ENCODE measurements at regions not wholly inside any gene's neighbourhood (a gene's known extent, or its start where the extent isn't known, plus 50 kb on each side); places are given as distances from the start of the nearest gene placed in this dataset.

DNA sequence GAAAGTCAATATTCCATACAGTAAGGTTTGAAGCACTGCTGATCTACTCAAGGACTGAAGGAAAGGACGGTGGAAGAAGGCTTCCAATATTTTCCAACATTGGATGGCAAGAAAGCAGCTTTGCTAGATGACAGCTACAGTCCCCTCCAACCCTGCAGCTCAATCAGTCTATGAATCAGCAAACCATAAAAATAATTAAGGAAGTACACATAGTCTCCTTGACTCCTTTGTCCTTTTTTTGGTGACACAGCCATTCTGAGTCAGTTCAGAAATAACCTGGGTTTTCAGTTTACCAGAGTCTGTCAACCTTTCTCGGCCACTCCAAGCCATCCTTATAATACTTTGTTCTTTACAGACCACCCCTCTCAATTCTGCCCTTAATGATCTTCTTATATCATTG is 232.5 kb downstream of the IBTK start:
- DNase-seq (ENCODE audit: low read depth) = peak; percentile 91

DNA sequence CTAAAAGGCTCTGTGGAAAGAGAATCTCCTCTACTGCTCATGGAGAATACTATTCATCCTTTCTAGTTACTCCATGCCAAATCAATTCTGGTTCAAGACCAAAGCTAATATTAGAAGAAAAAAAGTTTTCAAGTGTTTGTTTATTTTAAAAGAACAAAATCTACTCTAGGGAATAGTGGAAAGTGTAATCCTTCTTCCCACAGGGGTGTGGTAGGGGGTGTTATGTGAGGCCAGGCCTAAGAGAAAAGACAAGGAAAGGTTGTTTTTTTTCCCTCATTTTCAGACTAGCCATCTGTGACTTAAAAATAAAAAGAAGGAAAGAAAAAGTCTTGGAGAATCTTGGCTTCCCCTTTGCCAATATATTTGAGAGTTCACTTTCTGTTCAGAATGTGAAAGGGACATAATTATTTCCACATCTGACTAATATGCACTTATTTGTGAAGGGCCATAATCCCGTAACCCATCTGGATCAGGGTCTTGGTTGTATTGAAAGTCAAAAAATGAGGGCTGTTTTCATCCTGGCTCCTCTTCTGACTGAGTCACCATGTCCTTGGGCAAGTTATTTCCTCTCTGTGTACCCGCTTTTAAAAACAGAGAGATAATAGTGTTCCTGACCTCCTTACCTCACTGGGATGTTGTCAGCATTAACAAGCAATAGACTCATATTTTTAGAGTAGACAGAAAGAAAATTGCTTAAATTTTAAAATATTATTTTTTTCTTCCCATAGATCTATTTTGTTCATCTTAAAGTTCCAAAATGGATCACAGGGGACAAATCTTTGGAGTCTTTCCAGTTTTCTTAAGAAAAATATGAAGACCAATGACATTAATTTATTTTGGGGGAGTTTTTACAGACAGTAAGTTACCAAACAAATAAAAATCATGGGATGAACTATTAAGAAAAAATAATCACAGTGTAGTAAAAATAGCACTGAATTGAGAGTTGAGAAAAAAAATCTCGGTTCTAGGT is 233.7 kb downstream of the IBTK start:
- peak; percentile 93 for DNase-seq (ENCODE audit: low read depth)

DNA sequence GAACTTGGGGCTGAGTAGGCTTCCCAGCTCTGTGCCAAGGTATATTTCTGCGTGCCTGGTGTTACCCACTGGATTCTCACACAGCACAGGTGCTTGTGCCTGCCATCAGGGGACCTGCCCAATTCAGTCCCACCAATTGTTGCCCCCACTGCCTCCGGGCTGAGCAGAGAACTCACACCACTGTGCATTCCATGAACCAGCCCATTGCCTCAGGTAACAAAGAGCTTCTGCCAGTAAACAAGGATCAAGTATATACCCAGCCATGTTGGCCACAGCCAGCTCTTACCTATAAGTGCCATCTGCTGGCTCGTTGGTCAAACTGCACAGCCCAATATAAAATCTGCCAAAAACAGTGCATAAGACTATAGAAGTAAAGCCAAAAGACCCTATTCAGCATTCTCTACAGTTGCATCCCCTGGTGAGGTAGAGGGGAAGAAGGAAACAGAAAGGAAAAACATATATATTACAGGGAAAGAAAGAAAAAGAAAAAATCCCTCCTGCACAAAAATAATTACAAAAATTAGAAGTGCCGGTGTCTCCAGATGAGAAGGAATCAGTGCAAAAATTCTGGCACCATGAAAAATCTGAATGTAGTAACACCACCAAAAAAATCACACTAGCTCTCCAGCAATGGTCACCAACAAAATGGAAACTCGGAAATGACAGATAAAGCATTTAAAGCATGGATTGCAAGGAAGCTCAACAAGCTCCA is 241.4 kb downstream of the IBTK start:
- peak; percentile 72 for DNase-seq (ENCODE audit: low read depth)

DNA sequence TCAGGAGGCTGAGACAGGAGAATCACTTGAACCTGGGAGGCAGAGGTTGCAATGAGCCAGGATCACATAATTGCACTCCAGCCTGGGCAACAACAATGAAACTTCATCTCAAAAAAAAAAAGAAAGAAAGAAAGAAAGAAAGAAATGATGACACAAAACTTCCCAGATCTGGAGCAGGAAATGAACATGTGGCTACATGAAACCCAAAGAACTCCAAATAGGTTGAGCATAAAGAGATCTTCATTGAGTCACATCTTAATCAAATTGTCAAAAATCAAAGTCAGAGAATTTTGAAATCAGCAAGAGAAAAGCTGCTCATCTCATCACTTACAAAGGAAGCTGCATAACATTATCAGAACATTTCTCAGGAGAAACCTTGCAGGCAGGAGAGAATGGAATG is 247.0 kb downstream of the IBTK start:
- DNase-seq (ENCODE audit: low read depth) = no peak

DNA sequence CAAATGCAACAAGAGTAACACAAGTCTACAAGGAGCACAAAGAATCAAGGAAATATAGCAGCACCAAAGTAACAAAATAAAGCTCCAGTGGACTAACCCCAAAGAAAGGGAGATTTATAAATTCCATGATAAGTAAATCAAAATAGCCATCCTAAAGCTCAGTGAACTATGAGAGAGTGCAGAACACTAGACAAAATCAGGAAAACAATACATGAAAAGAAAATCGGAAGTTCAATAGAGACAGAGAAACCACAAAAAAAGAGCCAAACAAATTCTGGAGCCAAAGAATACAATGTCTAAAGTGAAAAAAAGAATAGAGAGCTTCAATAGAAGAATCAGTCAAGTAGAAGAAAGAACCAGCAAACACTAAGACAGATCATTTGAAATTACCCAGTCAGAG is 247.3 kb upstream of the TENT5A start:
- peak; percentile 66 for DNase-seq (ENCODE audit: low read depth)

DNA sequence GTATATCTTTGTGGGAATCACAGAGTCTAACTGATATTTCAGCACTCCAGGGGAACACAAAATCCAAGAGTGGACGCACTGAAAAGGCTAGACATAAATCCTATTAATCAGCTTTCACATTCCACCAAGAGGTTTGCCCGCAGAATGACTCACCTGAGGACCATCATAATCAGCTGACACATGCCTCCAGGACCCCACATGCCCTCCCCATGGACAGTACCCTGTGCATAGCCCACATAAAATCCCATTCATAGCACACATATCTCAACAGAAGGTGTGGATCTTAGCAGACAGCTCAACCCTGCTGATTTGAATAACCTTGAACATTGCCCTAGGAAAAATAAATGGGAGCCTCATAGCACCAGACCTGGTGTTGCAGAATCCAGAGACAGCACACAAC is 246.8 kb upstream of the TENT5A start:
- peak; percentile 95 for DNase-seq (ENCODE audit: low read depth)

DNA sequence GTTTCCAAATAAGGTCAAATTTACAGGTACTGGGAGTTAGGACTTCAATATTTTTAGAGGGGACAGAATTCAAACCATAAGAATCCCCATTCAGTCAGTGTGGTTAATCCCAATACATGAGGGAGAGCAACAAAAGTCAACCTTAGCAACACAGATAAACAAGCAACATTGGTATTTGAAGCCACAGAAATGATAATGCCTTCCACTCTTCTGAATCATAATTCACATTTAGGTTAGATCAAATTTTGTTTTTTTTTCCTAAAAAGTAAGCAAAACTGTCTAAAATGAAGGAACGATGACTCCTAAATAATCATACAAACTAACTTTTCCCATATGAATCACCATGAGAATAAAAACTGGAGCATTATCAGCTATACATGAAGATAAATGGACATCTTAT is 246.0 kb upstream of the TENT5A start:
- peak; percentile 89 for DNase-seq (ENCODE audit: low read depth)

DNA sequence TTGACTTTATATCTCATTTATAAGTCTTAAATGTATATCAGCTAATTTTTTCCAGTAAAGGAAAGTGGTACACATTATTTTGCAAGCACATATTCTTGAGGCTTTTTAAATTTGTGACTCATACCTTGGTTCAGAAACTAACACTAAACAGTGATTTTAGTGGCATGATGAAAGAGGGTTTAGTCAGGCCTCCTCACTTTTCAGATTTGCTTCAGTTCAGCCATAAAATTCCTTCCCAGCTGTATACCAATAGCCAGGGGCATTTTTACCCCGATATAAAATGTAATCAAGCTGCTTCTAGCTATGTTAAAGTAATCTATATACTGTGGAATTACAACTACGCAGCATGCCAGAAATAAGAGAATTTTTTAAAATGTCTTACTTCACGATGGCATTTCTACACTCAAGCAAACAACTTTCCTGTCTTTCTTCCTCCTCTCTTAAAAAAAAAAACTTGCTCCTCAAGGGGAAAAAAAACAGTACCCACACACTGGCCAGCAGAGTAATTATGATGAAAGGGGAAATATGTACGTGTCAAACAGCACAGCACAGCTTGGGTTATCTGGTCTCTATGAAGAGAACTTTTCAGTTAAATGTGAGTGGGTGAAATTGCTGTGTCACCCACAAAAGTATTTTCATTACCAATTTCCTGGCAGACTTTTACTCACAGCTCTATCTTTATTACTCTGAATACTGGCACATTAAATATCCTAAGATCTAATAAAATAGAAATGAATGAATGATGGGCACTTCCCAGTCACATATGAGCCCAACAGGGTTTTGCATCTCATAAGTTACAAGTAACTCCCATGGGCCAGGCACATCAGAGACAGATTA is 244.8 kb upstream of the TENT5A start:
- DNase-seq (ENCODE audit: low read depth) = peak; percentile 95

DNA sequence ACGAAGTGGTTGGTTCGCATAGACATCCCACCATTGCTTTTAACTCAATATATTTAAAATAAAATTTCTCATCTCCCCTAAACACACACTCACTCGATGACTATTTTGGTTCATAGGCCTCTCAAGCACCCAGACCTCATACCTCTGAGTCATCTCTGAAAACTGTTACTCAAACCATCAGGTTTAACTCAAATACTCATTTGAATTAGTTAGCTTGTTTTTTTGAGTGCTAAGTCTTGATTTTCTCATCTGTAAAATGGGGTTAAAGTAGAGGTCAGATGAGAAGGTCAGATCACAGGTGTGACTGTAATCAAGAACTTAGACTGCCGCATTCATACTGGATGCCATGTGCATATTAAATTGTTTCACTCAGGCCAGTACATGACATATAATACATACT is 243.9 kb upstream of the TENT5A start:
- DNase-seq (ENCODE audit: low read depth) = peak; percentile 94

DNA sequence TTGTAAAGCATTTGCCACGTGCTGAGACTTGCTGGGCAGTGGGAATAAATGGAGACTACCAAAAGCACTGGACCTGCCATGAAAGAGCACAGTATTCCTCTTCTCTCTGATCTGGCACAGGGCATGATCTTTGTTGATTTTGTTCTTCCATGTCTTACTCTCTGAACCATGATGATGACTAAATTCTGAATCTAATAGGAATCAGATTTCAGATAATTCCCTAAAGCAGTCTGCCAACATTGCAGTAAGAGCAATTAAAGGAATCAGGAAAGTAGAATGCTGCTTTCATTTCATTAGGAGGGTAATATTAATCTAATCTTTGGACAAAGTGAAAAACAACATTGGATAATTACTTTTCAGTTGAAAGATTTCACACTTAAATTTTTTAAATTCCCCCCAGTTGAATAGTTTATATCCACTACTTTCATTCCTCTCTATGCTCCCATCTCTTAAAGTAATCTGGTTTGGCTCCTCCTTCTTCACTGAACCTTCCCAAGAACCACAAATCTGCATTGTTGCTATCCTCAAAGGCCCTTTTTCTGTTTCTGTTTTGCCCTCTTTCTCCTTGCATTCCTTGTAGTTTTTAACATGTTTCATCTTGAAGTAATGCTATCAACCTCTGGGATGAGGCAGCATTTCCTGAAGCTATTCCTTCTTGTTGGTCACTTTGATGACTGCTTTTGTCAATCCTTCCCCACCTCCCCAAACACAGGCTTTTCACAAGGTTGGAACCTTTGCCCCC is 243.2 kb upstream of the TENT5A start:
- DNase-seq (ENCODE audit: low read depth) = peak; percentile 93

DNA sequence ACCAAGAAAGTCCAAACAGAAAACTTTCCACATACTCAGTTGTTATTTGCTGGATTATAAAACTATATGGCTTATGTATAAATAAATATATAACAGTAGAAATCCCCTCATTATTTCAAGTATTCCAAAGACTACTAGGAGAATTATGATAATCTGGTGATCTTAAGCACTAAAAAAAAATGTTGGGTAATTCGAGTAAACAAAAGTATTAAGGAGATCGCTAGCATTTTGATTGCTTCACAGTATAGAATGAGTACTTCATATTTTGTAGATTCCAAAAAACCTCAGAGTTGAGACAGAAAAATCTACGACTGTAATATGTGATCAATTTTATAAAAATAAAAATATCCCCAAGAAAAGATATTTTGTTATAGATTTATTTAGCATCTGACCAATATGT is 236.4 kb upstream of the TENT5A start:
- no peak for DNase-seq (ENCODE audit: low read depth)

DNA sequence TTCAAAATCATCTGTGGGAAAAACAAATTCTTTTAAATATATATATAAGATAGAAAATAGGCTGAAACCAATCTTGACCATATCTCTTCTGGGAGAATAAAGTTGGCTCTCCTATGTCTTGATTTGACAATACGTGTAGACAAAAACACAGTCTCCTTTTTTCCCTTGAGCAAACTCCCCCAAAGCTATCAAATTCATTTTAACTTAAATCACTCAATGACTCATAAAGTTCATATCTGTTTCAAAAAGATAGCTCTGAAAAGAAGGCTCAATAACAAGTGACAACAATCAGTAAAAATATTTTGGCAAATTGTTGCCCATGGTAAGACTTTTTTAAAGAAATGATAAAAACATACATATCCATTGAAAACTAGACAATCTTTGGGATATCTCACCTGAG is 236.0 kb upstream of the TENT5A start:
- peak; percentile 40 for DNase-seq (ENCODE audit: low read depth)

DNA sequence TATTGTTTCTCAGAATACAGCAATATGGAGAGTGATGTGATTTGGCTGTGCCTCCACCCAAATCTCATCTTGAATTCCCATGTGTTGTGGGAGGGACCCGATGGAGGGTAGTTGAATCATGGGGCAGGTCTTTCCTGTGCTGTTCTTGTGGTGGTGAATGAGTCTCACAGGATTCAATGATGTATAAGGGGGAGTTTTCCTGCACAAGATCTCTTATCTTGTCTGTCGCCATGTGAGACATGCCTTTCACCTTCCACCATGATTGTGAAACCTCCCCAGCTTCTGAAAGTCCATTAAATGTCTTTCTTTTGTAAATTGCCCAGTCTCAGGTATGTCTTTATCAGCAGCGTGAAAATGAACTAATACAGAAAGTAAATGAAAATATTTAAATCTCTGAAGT is 234.8 kb upstream of the TENT5A start:
- DNase-seq (ENCODE audit: low read depth) = peak; percentile 40

DNA sequence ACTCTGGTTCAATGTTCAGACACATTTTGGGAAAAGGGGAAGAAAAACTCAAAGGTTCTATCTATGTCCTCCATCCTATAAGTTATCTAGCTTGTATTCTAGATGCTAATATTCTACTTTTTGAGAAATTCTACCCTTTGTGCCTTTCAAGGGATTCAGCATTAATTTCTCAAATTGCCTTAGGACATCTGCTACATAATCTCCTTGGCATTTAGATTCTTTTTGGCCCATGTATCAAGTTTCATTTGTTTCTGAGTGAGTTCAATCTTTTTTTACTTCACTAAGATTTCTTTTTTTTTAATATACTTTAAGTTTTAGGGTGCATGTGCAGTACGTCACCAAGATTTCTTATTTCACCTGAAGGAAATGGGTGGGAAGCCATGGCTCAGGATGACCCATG is 232.7 kb upstream of the TENT5A start:
- peak; percentile 73 for DNase-seq (ENCODE audit: low read depth)

DNA sequence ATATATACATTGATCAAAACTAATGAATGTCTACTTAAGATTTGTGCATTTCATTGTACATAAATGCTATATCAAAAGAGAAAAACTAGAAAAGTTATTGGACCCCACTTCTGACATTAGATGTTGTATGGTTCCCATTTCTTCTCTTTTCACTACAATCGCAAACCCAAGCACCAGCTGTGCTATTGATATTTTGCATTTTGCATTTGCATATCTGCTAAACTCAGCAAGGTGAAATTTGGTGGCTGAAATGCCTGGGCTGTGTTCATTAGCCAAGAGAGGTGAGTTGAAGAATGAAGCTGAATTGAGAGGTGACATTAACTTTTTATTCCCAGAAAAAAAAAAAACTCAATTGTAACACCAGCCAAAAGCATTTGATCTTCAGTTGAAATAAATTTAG is 232.1 kb upstream of the TENT5A start:
- no peak for DNase-seq (ENCODE audit: low read depth)

DNA sequence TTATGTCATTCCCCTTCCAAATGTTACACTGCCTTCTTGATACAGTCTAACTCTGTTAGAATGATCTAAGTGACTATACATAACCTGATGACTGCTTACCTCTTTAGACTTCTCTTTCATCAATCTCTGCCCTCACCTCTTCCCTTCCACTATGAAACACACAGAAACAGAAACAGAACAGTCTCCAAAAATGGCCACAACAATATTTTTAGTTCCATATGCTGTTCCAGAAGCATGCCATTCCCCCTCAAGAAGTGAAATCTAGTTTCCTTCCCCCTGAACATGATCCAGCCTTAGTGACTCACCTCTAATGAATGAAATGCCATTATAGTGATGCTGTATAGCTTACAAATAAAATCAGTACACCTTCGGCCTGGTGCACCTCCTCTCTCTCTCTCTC is 229.3 kb upstream of the TENT5A start:
- DNase-seq (ENCODE audit: low read depth) = peak; percentile 91

DNA sequence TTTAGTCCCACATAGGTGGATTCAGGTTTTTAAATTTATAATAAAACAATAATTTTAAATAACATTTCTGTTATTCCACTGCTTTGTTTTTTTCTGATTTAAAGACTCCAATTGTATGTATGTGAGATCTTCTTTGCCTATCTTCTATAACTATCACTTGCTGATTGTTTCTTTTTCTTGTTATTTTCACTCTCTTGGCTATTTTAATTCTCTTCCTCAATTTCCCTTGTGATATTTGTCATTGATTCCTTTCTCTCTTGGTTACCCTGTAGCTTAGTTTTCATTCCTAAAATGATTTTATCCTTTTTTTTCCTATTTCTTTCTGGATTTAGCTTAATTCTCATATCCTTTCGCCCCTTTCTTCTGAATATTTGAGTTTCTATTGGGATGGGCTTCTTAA is 227.3 kb upstream of the TENT5A start:
- DNase-seq (ENCODE audit: low read depth) = no peak

DNA sequence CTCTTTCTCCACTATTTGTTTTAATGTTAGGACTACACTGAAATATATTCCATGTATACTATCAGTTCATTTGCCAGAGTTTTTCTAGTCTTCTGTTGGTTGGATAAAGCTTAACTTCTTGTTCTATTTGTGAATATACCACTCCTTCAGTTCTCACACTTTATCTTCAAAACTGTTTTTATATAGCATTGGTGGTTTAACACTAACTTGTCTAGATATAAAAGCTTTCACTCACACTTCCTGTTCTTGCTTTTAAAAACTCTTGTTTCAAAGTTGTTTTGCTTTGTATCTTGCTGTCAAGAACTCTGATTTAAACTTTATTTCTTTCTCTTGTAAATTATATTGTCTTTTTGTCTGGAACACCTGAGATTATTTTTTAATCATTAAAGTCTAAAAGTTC is 226.8 kb upstream of the TENT5A start:
- no peak for DNase-seq (ENCODE audit: low read depth)

DNA sequence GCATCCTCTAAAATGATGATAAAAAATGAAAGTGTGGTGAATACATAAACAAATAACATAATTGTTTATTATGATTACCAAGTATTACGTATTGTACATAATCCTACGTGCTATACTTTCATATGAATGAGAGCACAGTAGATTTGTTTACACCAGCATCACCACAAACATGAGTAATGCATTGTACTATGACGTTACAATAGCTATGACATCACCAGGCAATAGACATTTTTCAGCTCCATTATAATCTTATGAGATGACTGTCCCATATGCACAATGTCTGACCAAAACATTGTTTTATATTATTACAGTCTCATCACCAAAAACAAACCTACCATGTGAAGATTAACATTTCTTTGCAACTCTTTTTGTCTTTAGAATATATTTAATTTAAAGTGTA is 225.7 kb upstream of the TENT5A start:
- peak; percentile 29 for DNase-seq (ENCODE audit: low read depth)

DNA sequence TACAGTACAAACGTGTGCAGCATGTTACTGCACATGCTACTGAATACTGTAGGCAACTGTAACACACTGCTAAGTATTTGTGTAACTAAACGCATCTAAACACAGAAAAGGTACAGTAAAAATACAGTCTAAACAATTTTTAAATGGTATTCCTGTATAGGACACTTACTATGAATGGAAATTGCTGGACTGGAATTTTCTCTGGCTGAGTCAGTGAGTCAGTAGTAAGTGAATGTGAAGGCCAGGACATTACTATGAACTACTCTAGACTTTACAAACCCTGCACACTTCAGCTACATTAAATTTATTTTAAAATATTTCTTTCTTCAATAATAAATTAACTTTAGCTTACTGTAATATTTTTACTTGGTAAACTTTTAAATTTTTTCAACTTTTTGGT is 225.0 kb upstream of the TENT5A start:
- DNase-seq (ENCODE audit: low read depth) = peak; percentile 63

DNA sequence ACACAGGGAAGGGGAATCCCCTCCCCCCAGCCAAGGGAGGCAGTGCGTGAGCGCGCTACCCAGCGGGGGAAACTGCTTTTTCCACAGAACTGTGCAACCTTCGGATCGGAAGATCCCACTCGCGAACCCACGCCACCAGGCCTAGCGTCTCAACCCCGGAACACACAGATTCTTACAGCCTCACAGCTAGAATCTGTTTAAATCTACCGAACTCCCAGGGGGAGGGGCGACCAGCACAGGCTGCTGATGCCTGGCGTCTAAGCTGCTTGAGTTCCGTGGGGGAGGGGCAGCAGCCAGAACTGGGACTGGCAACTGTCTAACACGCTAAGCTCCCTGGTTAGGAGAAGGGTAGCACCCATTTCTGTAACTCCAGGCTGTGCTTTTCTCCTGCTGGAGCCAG is 217.3 kb upstream of the TENT5A start:
- DNase-seq (ENCODE audit: low read depth) = no peak

DNA sequence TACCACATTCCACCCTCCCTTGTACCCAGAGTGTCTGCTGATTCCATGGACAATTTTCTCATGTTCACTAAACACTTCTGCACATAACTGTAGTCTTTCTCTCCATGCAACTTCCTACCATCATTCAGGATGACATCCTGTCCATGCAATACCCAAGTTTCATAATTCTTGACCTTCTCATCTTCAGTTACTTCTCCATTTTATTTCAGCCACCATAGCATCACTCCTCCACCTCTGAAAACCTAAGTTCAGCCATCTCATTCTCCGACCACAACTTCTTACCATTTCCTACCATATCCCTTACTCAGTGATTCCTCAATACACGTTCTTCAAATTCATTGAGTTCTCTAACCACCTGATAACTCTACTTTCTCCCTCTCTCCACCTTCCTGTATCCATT is 216.5 kb upstream of the TENT5A start:
- no peak for DNase-seq (ENCODE audit: low read depth)

Measured in M059J (cell line).